K562 (cell line): ENCODE measurements at regions not wholly inside any gene's neighbourhood (a gene's known extent, or its start where the extent isn't known, plus 50 kb on each side); places are given as distances from the start of the nearest gene placed in this dataset.

Experiments used
- ZNF75A ChIP-seq: fragments of 450-650 bp; formaldehyde crosslinking; IDR thresholded peaks from 2 replicates; pipeline ENCODE4 v1.4.0; 2020; ENCODE audit warnings: mild to moderate bottlenecking
- TF ChIP-seq, protein P1 (sequence below), 3 experiments: IDR thresholded peaks in 2 of 3; conservative IDR thresholded peaks in 1 of 3; 2 replicates each; pipeline ENCODE4 v1.5.1; 2011 to 2012; ENCODE audit warnings: low read length in 3 of 3, mild to moderate bottlenecking in 3 of 3, control low read depth in 2 of 3, improper control_type of control experiment in 1 of 3, inconsistent platforms in 1 of 3, low read depth in 1 of 3, mixed read lengths in 1 of 3, moderate library complexity in 1 of 3; ENCODE audit not compliant: insufficient read depth in 2 of 3
- TF ChIP-seq, protein P2 (sequence below), 2 experiments: IDR thresholded peaks; 2 replicates each; pipeline ENCODE4 v1.6.1; 2011; ENCODE audit warnings: borderline replicate concordance in 1 of 2, control low read depth in 1 of 2, low read depth in 1 of 2, low read length in 1 of 2, mild to moderate bottlenecking in 1 of 2, mixed read lengths in 1 of 2, moderate library complexity in 1 of 2; ENCODE audit not compliant: insufficient read depth in 1 of 2, insufficient read length in 1 of 2, poor library complexity in 1 of 2, severe bottlenecking in 1 of 2; ENCODE audit errors: extremely low read depth in 1 of 2

DNA sequence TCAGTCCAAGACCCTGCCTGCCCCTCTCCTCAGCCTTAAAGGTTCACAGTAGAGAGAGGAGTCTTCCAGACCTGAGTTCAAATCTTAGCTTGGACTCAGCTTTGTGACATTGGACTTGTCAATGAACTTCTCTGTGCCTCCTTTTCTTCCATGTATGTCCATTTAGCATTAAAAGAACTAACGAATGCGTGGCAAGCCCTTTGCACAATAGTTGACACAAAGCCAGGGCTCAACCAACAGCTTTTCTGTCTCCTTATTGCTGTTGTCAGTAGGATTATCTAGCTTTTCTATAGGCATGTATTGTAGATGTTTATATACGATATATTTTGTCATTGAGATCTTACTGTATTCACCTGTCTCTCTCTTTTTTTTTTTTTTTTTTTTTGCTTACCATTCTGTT is 450.8 kb downstream of the PTPRU start:
- TF ChIP-seq, protein P1, sequence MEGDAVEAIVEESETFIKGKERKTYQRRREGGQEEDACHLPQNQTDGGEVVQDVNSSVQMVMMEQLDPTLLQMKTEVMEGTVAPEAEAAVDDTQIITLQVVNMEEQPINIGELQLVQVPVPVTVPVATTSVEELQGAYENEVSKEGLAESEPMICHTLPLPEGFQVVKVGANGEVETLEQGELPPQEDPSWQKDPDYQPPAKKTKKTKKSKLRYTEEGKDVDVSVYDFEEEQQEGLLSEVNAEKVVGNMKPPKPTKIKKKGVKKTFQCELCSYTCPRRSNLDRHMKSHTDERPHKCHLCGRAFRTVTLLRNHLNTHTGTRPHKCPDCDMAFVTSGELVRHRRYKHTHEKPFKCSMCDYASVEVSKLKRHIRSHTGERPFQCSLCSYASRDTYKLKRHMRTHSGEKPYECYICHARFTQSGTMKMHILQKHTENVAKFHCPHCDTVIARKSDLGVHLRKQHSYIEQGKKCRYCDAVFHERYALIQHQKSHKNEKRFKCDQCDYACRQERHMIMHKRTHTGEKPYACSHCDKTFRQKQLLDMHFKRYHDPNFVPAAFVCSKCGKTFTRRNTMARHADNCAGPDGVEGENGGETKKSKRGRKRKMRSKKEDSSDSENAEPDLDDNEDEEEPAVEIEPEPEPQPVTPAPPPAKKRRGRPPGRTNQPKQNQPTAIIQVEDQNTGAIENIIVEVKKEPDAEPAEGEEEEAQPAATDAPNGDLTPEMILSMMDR (IDR thresholded peaks at IDR 0.05 in 2 of 3, conservative IDR thresholded peaks at IDR 0.05 in 1 of 3; ENCODE audit: insufficient read depth in 2 of 3, low read depth in 1 of 3, low read length in 3 of 3) = no peak
- TF ChIP-seq ZNF75A = no peak
- TF ChIP-seq, protein P2, sequence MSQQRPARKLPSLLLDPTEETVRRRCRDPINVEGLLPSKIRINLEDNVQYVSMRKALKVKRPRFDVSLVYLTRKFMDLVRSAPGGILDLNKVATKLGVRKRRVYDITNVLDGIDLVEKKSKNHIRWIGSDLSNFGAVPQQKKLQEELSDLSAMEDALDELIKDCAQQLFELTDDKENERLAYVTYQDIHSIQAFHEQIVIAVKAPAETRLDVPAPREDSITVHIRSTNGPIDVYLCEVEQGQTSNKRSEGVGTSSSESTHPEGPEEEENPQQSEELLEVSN (IDR thresholded peaks at IDR 0.05; ENCODE audit: borderline replicate concordance in 1 of 2, extremely low read depth in 1 of 2, insufficient read depth in 1 of 2, insufficient read length in 1 of 2, low read depth in 1 of 2, low read length in 1 of 2, poor library complexity in 1 of 2, severe bottlenecking in 1 of 2) = no peak
